H9 (cell line): ENCODE measurements at regions not wholly inside any gene's neighbourhood (a gene's known extent, or its start where the extent isn't known, plus 50 kb on each side); places are given as distances from the start of the nearest gene placed in this dataset.

Source experiments
- DNase-seq: peaks from one replicate; pipeline ENCODE4 v3.0.0-alpha.2; 2017
- H2AFZ ChIP-seq: one replicate; pipeline ENCODE4 v1.6.1; 2013; ENCODE audit warnings: mild to moderate bottlenecking, low read length, control low read depth, moderate library complexity
- H2AK5ac ChIP-seq: 2 replicates; pipeline ENCODE4 v1.6.1; 2013; ENCODE audit warnings: low read length, control low read depth, mixed read lengths; ENCODE audit not compliant: insufficient read length
- H2BK120ac ChIP-seq: one replicate; pipeline ENCODE4 v1.6.1; 2013; ENCODE audit warnings: low read depth, mild to moderate bottlenecking, low read length, control low read depth, inconsistent platforms; ENCODE audit not compliant: poor library complexity, severe bottlenecking
- H2BK12ac ChIP-seq: 2 replicates; pipeline ENCODE4 v1.6.1; 2013; ENCODE audit warnings: low read length, control low read depth, mixed read lengths, low read depth; ENCODE audit not compliant: insufficient read length
- H2BK15ac ChIP-seq: 2 replicates; pipeline ENCODE4 v1.6.1; 2013; ENCODE audit warnings: low read depth, low read length, control low read depth
- H2BK20ac ChIP-seq: one replicate; pipeline ENCODE4 v1.6.1; 2013; ENCODE audit warnings: low read depth, mild to moderate bottlenecking, low read length, control low read depth, inconsistent platforms; ENCODE audit not compliant: poor library complexity, severe bottlenecking
- H2BK5ac ChIP-seq: 2 replicates; pipeline ENCODE4 v1.6.1; 2013; ENCODE audit warnings: low read length, control low read depth, mixed read lengths; ENCODE audit not compliant: insufficient read length
- H3K14ac ChIP-seq: 2 replicates; pipeline ENCODE4 v1.6.1; 2013; ENCODE audit warnings: low read length, control low read depth; ENCODE audit not compliant: insufficient read depth
- H3K18ac ChIP-seq: 2 replicates; pipeline ENCODE4 v1.6.1; 2013; ENCODE audit warnings: low read depth, mild to moderate bottlenecking, mixed read lengths, low read length, control low read depth; ENCODE audit not compliant: insufficient read length
- H3K23ac ChIP-seq: 2 replicates; pipeline ENCODE4 v1.6.1; 2013; ENCODE audit warnings: low read length, control low read depth, mixed read lengths, low read depth; ENCODE audit not compliant: insufficient read length
- H3K23me2 ChIP-seq: 2 replicates; pipeline ENCODE4 v1.6.1; 2013; ENCODE audit warnings: low read depth, mild to moderate bottlenecking, mixed read lengths, low read length, control low read depth; ENCODE audit not compliant: insufficient read length, poor library complexity, severe bottlenecking
- H3K27ac ChIP-seq: 2 replicates; pipeline ENCODE4 v1.5.1; 2013; ENCODE audit warnings: low read length, control low read depth, mixed read lengths, low read depth; ENCODE audit not compliant: insufficient read length
- H3K27me3 ChIP-seq: 2 replicates; pipeline ENCODE4 v1.6.1; 2013; ENCODE audit warnings: low read length, control low read depth, inconsistent platforms; ENCODE audit not compliant: insufficient read depth
- H3K4ac ChIP-seq: 2 replicates; pipeline ENCODE4 v1.6.1; 2013; ENCODE audit warnings: low read depth, mild to moderate bottlenecking, control low read depth, inconsistent platforms, low read length, moderate library complexity
- H3K4me1 ChIP-seq: 2 replicates; pipeline ENCODE4 v1.6.1; 2013; ENCODE audit warnings: low read length, control low read depth, inconsistent platforms; ENCODE audit not compliant: insufficient read depth
- H3K4me2 ChIP-seq: 2 replicates; pipeline ENCODE4 v1.6.1; 2013; ENCODE audit warnings: low read length, control low read depth, mixed read lengths; ENCODE audit not compliant: insufficient read length, insufficient read depth
- H3K56ac ChIP-seq: 2 replicates; pipeline ENCODE4 v1.6.1; 2013; ENCODE audit warnings: low read depth, mild to moderate bottlenecking, mixed read lengths, low read length, control low read depth; ENCODE audit not compliant: insufficient read length
- H3K79me1 ChIP-seq: 2 replicates; pipeline ENCODE4 v1.6.1; 2013; ENCODE audit warnings: low read depth, mild to moderate bottlenecking, moderate library complexity, low read length, control low read depth, inconsistent platforms; ENCODE audit not compliant: insufficient read depth, poor library complexity, severe bottlenecking
- H3K79me2 ChIP-seq: 2 replicates; pipeline ENCODE4 v1.6.1; 2013; ENCODE audit warnings: low read length, control low read depth, inconsistent platforms; ENCODE audit not compliant: insufficient read depth
- H3K9ac ChIP-seq: 2 replicates; pipeline ENCODE4 v1.6.1; 2013; ENCODE audit warnings: low read length, control low read depth, mixed read lengths; ENCODE audit not compliant: insufficient read length; ENCODE audit errors: extremely low read depth
- H3K9me3 ChIP-seq: one replicate; pipeline ENCODE4 v1.6.1; 2013; ENCODE audit warnings: low read depth, low read length, inconsistent platforms; ENCODE audit not compliant: control insufficient read depth
- H3T11ph ChIP-seq: one replicate; pipeline ENCODE4 v1.6.1; 2013; ENCODE audit warnings: mild to moderate bottlenecking, low read length, control low read depth, inconsistent platforms
- H4K20me1 ChIP-seq: one replicate; pipeline ENCODE4 v1.6.1; 2013; ENCODE audit not compliant: control insufficient read depth, insufficient read length, insufficient read depth
- H4K5ac ChIP-seq: 2 replicates; pipeline ENCODE4 v1.6.1; 2013; ENCODE audit warnings: low read depth, mild to moderate bottlenecking, mixed read lengths, low read length, control low read depth; ENCODE audit not compliant: insufficient read length
- H4K8ac ChIP-seq: replicated peaks from 2 replicates; pipeline ENCODE4 v1.6.1; 2013; ENCODE audit warnings: low read length, control low read depth, mixed read lengths, low read depth; ENCODE audit not compliant: insufficient read length
- H4K91ac ChIP-seq: 2 replicates; pipeline ENCODE4 v1.6.1; 2013; ENCODE audit warnings: low read depth, mild to moderate bottlenecking, moderate library complexity, mixed read lengths, low read length, control low read depth; ENCODE audit not compliant: insufficient read length
- H3K27ac Mint-ChIP-seq, 3 experiments: 2 replicates in 2 of 3; 3 replicates in 1 of 3; pipeline ENCODE4 v1.8.0; 2020 to 2021; ENCODE audit warnings: mixed read lengths in 3 of 3, mild to moderate bottlenecking in 1 of 3, moderate library complexity in 1 of 3
- H3K27me3 Mint-ChIP-seq: 2 replicates; pipeline ENCODE4 v1.8.0; 2021; ENCODE audit warnings: low read depth, mild to moderate bottlenecking, moderate library complexity, mixed read lengths
- H3K36me3 Mint-ChIP-seq, 3 experiments: 2 replicates in 2 of 3; 3 replicates in 1 of 3; pipeline ENCODE4 v1.8.0; 2020 to 2021; ENCODE audit warnings: low read depth in 3 of 3, mixed read lengths in 3 of 3; ENCODE audit not compliant: insufficient read depth in 1 of 3
- H3K4me1 Mint-ChIP-seq, 2 experiments: 2 replicates each; pipeline ENCODE4 v1.8.0; 2020; ENCODE audit warnings: mixed read lengths in 2 of 2
- H3K4me3 Mint-ChIP-seq, 2 experiments: 2 replicates in 1 of 2; 3 replicates in 1 of 2; pipeline ENCODE4 v1.8.0; 2020 to 2021; ENCODE audit warnings: mild to moderate bottlenecking in 2 of 2, mixed read lengths in 2 of 2, moderate library complexity in 1 of 2
- H3K9me3 Mint-ChIP-seq, 2 experiments: 2 replicates in 1 of 2; 3 replicates in 1 of 2; pipeline ENCODE4 v1.8.0; 2020; ENCODE audit warnings: mild to moderate bottlenecking in 2 of 2, mixed read lengths in 2 of 2, moderate library complexity in 1 of 2
- WGBS: extraction: QIAGEN DNeasy Blood & Tissue Kit; methylation state at CpG from one replicate; pipeline ENCODE4 v1.1.7; 2013; ENCODE audit warnings: missing lambda C conversion rate, low lambda C conversion rate, mixed read lengths; ENCODE audit not compliant: insufficient read length; ENCODE audit errors: extremely low coverage; 5-methylcytosine and 5-hydroxymethylcytosine counted together
- TF ChIP-seq, protein P1 (sequence below): fragments of 200-600 bp; sonication (generic); conservative IDR thresholded peaks from 3 replicates; pipeline ENCODE4 v1.8.0; 2021; ENCODE audit warnings: antibody characterized with exemption, mild to moderate bottlenecking

DNA sequence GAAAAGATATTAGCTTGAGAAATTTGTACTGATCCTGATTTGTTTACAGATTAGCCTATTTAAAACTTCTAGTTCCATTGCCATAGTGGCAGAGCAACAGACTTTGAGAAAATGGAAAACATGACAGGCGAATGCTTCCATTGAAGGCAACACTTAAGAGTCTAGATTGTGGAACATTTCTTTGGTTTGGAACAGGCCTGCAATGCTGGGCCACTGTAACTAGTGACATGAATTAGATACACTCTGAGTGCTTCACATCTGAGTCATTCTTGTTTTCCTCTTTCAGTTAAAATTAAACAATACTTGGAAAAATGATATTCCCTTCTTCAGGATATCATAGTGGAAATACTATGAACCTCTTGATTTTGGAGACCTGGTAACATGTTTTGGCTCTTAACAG lies 453.6 kb upstream of the TUSC1 start:
- Histone ChIP-seq H3K14ac (no peak overlapping the region), H3K27ac (no peak overlapping the region), H3K4ac (no peak overlapping the region), H3K23me2 (no peaks in the 10 kb centered on the region), H3K9ac (no peak overlapping the region), H3K18ac (no peak overlapping the region), H4K5ac (no peak overlapping the region), H2BK5ac (no peak overlapping the region), H3K4me1 (0 out of 2 replicates have a peak, but pooled peaks cover 4% of the 10 kb centered on the region), H4K8ac (no peak overlapping the region), H3K23ac (no peak overlapping the region), H2BK120ac (no peak overlapping the region), H2BK12ac (no peak overlapping the region), H3K4me2 (no peak overlapping the region), H2BK15ac (no peak overlapping the region), H3K27me3 (no peaks in the 10 kb centered on the region), H3K56ac (no peak overlapping the region), H3K79me2 (no peaks in the 10 kb centered on the region), H3K9me3 (no peaks in the 10 kb centered on the region), H3K79me1 (no peaks in the 10 kb centered on the region), H2BK20ac (no peak overlapping the region), H2AFZ (no peak overlapping the region), H4K91ac (no peak overlapping the region), H4K20me1 (no peaks in the 10 kb centered on the region), H2AK5ac (no peak overlapping the region), H3T11ph (no peak overlapping the region)
- Mint-ChIP-seq H3K27me3 (no peaks in the 10 kb centered on the region), H3K9me3 (no peaks in the 10 kb centered on the region), H3K36me3 (no peaks in the 10 kb centered on the region), H3K4me3 (no peak overlapping the region), H3K27ac (no peak overlapping the region), H3K4me1 (peaks cover 5% of the 10 kb centered on the region in 2 experiments)
- DNase-seq: no peak
- TF ChIP-seq, protein P1, sequence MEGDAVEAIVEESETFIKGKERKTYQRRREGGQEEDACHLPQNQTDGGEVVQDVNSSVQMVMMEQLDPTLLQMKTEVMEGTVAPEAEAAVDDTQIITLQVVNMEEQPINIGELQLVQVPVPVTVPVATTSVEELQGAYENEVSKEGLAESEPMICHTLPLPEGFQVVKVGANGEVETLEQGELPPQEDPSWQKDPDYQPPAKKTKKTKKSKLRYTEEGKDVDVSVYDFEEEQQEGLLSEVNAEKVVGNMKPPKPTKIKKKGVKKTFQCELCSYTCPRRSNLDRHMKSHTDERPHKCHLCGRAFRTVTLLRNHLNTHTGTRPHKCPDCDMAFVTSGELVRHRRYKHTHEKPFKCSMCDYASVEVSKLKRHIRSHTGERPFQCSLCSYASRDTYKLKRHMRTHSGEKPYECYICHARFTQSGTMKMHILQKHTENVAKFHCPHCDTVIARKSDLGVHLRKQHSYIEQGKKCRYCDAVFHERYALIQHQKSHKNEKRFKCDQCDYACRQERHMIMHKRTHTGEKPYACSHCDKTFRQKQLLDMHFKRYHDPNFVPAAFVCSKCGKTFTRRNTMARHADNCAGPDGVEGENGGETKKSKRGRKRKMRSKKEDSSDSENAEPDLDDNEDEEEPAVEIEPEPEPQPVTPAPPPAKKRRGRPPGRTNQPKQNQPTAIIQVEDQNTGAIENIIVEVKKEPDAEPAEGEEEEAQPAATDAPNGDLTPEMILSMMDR: no peak
- no CpG with 5 or more reads among the region's 1 CpG for WGBS
